Endothelial cell of umbilical vein (primary cell): ENCODE measurements at regions not wholly inside any gene's neighbourhood (a gene's known extent, or its start where the extent isn't known, plus 50 kb on each side); places are given as distances from the start of the nearest gene placed in this dataset.

Experiments used
- BruUV-seq: library from RNA; stranded (reverse); fragments of 400-500 nt; replicated peaks from 2 replicates; lab custom pipeline; 2021; lab: Mats Ljungman, UMichigan
- CTCF ChIA-PET: fragments of 300-600, 350-600 bp; sonication (Branson Sonifier 250); formaldehyde crosslinking; loops from one replicate; lab custom pipeline; 2021; ENCODE audit warnings: antibody characterized with exemption, inconsistent platforms; lab: Charles Lee
- POLR2A ChIA-PET: fragments of 300-600, 350-600 bp; sonication (Branson Sonifier 250); formaldehyde crosslinking; loops from one replicate; lab custom pipeline; 2021; ENCODE audit warnings: antibody characterized with exemption, inconsistent platforms; lab: Charles Lee
- DNase-seq: peaks from one replicate; pipeline ENCODE4 v3.0.0-alpha.2; 2011; ENCODE audit warnings: low read depth, low spot score
- FAIRE-seq: peaks from 2 replicates; lab custom pipeline; 2011; peaks lifted over from hg19 to GRCh38; lab: Jason Lieb, UNC
- H2AFZ ChIP-seq: 2 replicates; pipeline ENCODE4 v1.6.0; 2012; ENCODE audit warnings: low read depth, low read length, control low read depth, inconsistent platforms
- H3K27ac ChIP-seq: 2 replicates; pipeline ENCODE4 v1.5.1; 2011; ENCODE audit warnings: low read depth, mild to moderate bottlenecking, control low read depth, low read length, moderate library complexity; ENCODE audit not compliant: insufficient read depth
- H3K27me3 ChIP-seq, 2 experiments: 2 replicates each; pipeline versions ENCODE4 v1.6.0 to v1.6.1; 2011; ENCODE audit warnings: low read length in 2 of 2, mixed read lengths in 1 of 2; ENCODE audit not compliant: control insufficient read depth in 2 of 2, insufficient read depth in 2 of 2
- H3K36me3 ChIP-seq, 2 experiments: 2 replicates in 1 of 2; 3 replicates in 1 of 2; pipeline ENCODE4 v1.5.1; 2011; ENCODE audit warnings: low read length in 2 of 2, mild to moderate bottlenecking in 1 of 2, moderate library complexity in 1 of 2; ENCODE audit not compliant: control insufficient read depth in 2 of 2, insufficient read depth in 2 of 2; ENCODE audit errors: extremely low read depth in 1 of 2
- H3K4me1 ChIP-seq: 3 replicates; pipeline ENCODE4 v1.5.1; 2011; ENCODE audit warnings: mild to moderate bottlenecking, low read length; ENCODE audit not compliant: control insufficient read depth, insufficient read depth; ENCODE audit errors: extremely low read depth
- H3K4me2 ChIP-seq: 2 replicates; pipeline ENCODE4 v1.6.1; 2011; ENCODE audit warnings: low read length, control low read depth, mixed read lengths; ENCODE audit not compliant: insufficient read depth
- H3K4me3 ChIP-seq, 3 experiments: fragments of 200-600 bp in 1 of 3; sonication (generic), shearing (Covaris generic) in 1 of 3; replicated peaks in 1 of 3; 2 replicates each; pipeline ENCODE4 v1.5.1; 2011 to 2016; ENCODE audit warnings: control low read depth in 3 of 3, low read length in 3 of 3, mild to moderate bottlenecking in 2 of 3, inconsistent platforms in 1 of 3, low read depth in 1 of 3, moderate library complexity in 1 of 3; ENCODE audit not compliant: insufficient read depth in 1 of 3
- H3K79me2 ChIP-seq: 2 replicates; pipeline ENCODE4 v1.6.0; 2012; ENCODE audit warnings: low read length, inconsistent platforms; ENCODE audit not compliant: control insufficient read depth, insufficient read depth
- H3K9ac ChIP-seq: replicated peaks from 2 replicates; pipeline ENCODE3; 2011; ENCODE audit warnings: low read length, control low read depth; ENCODE audit not compliant: insufficient read depth; ENCODE audit errors: extremely low read depth
- H3K9me1 ChIP-seq: replicated peaks from 3 replicates; pipeline ENCODE4 v1.6.0; 2011; ENCODE audit warnings: mild to moderate bottlenecking, low read length; ENCODE audit not compliant: control insufficient read depth, insufficient read depth; ENCODE audit errors: extremely low read depth
- H3K9me3 ChIP-seq: replicated peaks from 2 replicates; pipeline ENCODE4 v1.5.1; 2012; ENCODE audit warnings: low read length, inconsistent platforms; ENCODE audit not compliant: control insufficient read depth, insufficient read depth
- H4K20me1 ChIP-seq: replicated peaks from 2 replicates; pipeline ENCODE3; 2011; ENCODE audit warnings: mild to moderate bottlenecking, low read length; ENCODE audit not compliant: control insufficient read depth, insufficient read depth; ENCODE audit errors: extremely low read depth
- CTCF ChIP-seq, 2 donors: IDR thresholded peaks; 1 replicate in 1 of 2; 2 replicates in 1 of 2; pipeline ENCODE4 v1.5.1; 2011; ENCODE audit warnings: low read length in 2 of 2, mild to moderate bottlenecking in 2 of 2, moderate library complexity in 2 of 2, control low read depth in 1 of 2, inconsistent platforms in 1 of 2, low read depth in 1 of 2; ENCODE audit not compliant: insufficient read depth in 1 of 2; ENCODE audit errors: extremely low read depth in 1 of 2
- EZH2 ChIP-seq: IDR thresholded peaks from 2 replicates; pipeline ENCODE4 v1.6.1; 2012; ENCODE audit warnings: borderline replicate concordance, low read depth, mild to moderate bottlenecking, moderate library complexity, low read length, inconsistent platforms; ENCODE audit not compliant: severe bottlenecking
- FOS ChIP-seq: IDR thresholded peaks from 2 replicates; pipeline ENCODE4 v1.6.1; 2011; ENCODE audit warnings: mild to moderate bottlenecking, low read length, moderate library complexity, borderline replicate concordance; ENCODE audit not compliant: insufficient read depth
- GATA2 ChIP-seq: IDR thresholded peaks from 2 replicates; pipeline ENCODE4 v1.7.0; 2011; ENCODE audit warnings: low read depth, mild to moderate bottlenecking, moderate library complexity, mixed read lengths, low read length; ENCODE audit not compliant: insufficient read length, insufficient read depth
- JUN ChIP-seq: IDR thresholded peaks from 2 replicates; pipeline ENCODE4 v1.6.1; 2011; ENCODE audit warnings: borderline replicate concordance, low read depth; ENCODE audit not compliant: insufficient read length, insufficient read depth
- MYC ChIP-seq: IDR thresholded peaks from one replicate; pipeline ENCODE4 v1.6.1; 2011; ENCODE audit warnings: mild to moderate bottlenecking, low read depth, low read length
- POLR2A ChIP-seq: IDR thresholded peaks from 2 replicates; pipeline ENCODE4 v1.6.1; 2012; ENCODE audit warnings: low read depth, mild to moderate bottlenecking, control low read depth, low read length
- POLR2AphosphoS5 ChIP-seq: IDR thresholded peaks from 2 replicates; pipeline ENCODE4 v1.6.1; 2012; ENCODE audit warnings: low read depth, mild to moderate bottlenecking, control low read depth, low read length, moderate library complexity; ENCODE audit not compliant: insufficient read depth
- dilution Hi-C: fragments of 300-500 bp; cut with MboI; formaldehyde crosslinking; loops from one replicate; pipeline ENCODE4 v1.15.0; 2019; ENCODE audit warnings: low sequenced_read_pairs; ENCODE audit not compliant: extremely low pct_ligation_motif_present
- intact Hi-C: fragments of 100-400 bp; cut with micrococcal nuclease; formaldehyde crosslinking; loops from one replicate; pipeline ENCODE4 v1.10.0; 2022
- TF ChIP-seq, protein P1 (sequence below): IDR thresholded peaks from 2 replicates; pipeline ENCODE4 v1.6.1; 2011; ENCODE audit not compliant: insufficient read depth, insufficient read length

DNA sequence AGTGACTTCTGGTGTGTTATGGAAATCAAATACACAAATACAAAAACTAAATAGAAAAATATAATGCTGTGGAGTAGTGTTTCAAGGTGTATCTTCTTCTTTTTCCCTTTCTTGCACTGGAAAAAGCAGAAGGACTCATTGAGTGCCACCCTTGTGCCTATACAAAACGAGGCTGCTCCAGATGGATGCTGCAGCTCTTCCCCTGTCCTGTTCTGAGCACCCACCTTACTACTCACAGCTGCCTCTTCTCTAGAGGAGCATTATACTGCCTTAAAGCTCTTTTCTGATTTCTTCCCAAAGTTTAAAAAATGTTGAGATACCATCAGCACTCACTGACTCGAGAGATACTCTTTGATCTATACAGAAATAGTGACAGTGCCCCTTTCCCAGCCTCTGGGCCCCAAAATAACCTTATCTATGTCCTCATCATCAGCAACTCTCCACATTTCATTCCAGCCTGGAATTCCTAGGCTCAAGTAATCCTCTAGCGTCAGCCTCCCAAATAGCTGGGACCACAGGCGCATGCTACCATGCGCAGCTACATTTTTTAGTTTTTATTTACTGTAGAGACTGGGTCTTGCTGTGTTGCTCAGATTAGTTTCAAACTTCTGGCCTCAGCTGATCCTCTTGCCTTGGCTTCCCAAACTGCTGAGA is 1356.1 kb upstream of the NRXN1 start:
- no peak for TF ChIP-seq FOS
- TF ChIP-seq, protein P1, sequence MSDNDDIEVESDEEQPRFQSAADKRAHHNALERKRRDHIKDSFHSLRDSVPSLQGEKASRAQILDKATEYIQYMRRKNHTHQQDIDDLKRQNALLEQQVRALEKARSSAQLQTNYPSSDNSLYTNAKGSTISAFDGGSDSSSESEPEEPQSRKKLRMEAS = no peak
- no peak for TF ChIP-seq JUN
- TF ChIP-seq POLR2A = no peak
- TF ChIP-seq MYC = no peak
- TF ChIP-seq EZH2 = no peak
- no peak for TF ChIP-seq GATA2
- no peak for TF ChIP-seq CTCF (IDR thresholded peaks at IDR 0.05; ENCODE audit: extremely low read depth in 1 of 2, insufficient read depth in 1 of 2, low read depth in 1 of 2, low read length in 2 of 2)
- TF ChIP-seq POLR2AphosphoS5 = no peak
- dilution Hi-C loops (no loop called here), intact Hi-C loops (no loop called here)
- H3K4me3 ChIP-seq = no peak overlapping the region
- no peak for DNase-seq
- CTCF ChIA-PET = no interaction called here
- H2AFZ ChIP-seq = no peak overlapping the region
- no peak for FAIRE-seq
- H3K9me3 ChIP-seq = no peaks in the 10 kb centered on the region
- no peaks in the 10 kb centered on the region for H3K4me1 ChIP-seq
- H3K79me2 ChIP-seq = no peaks in the 10 kb centered on the region
- no peaks in the 10 kb centered on the region for H3K36me3 ChIP-seq
- H3K27me3 ChIP-seq = no peaks in the 10 kb centered on the region
- H3K27ac ChIP-seq = no peak overlapping the region
- BruUV-seq = no TSS peak
- no peaks in the 10 kb centered on the region for H4K20me1 ChIP-seq
- no peak overlapping the region for H3K9ac ChIP-seq
- H3K9me1 ChIP-seq = no peaks in the 10 kb centered on the region
- POLR2A ChIA-PET = no interaction called here
- no peak overlapping the region for H3K4me2 ChIP-seq
